ENCODE measurements at regions not wholly inside any gene's neighbourhood (a gene's known extent, or its start where the extent isn't known, plus 50 kb on each side); places are given as distances from the start of the nearest gene placed in this dataset.

DNA sequence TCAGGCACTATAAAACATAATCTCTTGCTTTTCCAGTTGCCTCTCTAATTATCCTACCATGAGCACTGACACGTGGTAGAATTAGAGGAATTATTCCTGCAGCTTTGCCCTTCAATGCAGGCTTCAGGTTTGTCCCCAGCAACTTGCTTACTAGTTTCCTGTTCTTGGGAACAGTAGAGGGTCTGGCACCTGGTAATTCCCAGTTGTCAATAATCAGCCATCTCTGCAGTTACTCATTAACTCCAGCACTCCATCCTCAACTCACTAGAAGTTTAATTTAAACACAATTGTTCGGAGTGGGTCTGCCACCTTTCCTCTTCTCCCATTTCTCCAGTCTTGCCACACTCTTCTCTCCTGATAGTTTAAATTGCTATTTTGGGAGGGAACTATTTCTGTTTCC lies 324.3 kb upstream of the KIAA1217 start:
- ATAC-seq (no peak), DNase-seq (no peak)
- TF ChIP-seq, protein P1, sequence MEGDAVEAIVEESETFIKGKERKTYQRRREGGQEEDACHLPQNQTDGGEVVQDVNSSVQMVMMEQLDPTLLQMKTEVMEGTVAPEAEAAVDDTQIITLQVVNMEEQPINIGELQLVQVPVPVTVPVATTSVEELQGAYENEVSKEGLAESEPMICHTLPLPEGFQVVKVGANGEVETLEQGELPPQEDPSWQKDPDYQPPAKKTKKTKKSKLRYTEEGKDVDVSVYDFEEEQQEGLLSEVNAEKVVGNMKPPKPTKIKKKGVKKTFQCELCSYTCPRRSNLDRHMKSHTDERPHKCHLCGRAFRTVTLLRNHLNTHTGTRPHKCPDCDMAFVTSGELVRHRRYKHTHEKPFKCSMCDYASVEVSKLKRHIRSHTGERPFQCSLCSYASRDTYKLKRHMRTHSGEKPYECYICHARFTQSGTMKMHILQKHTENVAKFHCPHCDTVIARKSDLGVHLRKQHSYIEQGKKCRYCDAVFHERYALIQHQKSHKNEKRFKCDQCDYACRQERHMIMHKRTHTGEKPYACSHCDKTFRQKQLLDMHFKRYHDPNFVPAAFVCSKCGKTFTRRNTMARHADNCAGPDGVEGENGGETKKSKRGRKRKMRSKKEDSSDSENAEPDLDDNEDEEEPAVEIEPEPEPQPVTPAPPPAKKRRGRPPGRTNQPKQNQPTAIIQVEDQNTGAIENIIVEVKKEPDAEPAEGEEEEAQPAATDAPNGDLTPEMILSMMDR (IDR thresholded peaks at IDR 0.05), result no peak
- Histone ChIP-seq H3K27me3 (peaks cover 0 to 8% (median 0%) of the 10 kb centered on the region in 7 donors), H3K4me3 (no peak overlapping the region), H3K36me3 (no peaks in the 10 kb centered on the region), H3K9me3 (no peaks in the 10 kb centered on the region), H3K27ac (no peak overlapping the region), H3K4me1 (peaks cover 0 to 5% (median 0%) of the 10 kb centered on the region in 9 donors)
- WGBS, 2 donors, result 58 to 59% methylated on average over 2 of the region's 2 CpGs
- intact Hi-C loops (cut with DNase I), result no loop called here

DNA sequence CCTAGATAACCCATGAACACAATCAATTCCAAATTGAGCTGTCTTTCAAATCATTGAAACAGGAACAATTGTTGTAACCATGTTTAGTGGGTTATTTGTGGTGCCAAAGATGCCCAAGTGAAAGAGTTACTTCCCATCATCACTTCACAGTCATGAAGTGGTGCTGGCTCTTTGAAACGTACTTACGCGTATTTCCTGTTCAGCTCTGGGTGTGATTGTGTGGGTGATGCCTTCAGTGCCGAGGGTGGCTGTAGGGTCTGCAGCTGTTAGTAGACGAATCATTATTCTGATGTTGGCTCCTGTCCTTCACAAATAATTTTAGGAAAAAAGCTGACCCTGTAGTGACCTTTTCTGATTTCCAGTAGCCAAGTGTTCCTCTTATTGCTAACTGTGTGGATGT lies 323.1 kb upstream of the KIAA1217 start:
- Histone ChIP-seq H3K27ac (no peak overlapping the region), H3K9me3 (no peaks in the 10 kb centered on the region), H3K27me3 (peaks cover 0 to 8% (median 0%) of the 10 kb centered on the region in 7 donors), H3K4me1 (peaks cover 0 to 5% (median 0%) of the 10 kb centered on the region in 9 donors), H3K36me3 (no peaks in the 10 kb centered on the region), H3K4me3 (no peak overlapping the region)
- ATAC-seq (peak in 1 of 8 donors; percentile 59), DNase-seq (no peak)
- TF ChIP-seq, protein P1 (IDR thresholded peaks at IDR 0.05), result no peak
- 53 to 67% methylated on average over 5 of the region's 5 CpGs for WGBS, 2 donors
- intact Hi-C loops (cut with DNase I), result no loop called here

DNA sequence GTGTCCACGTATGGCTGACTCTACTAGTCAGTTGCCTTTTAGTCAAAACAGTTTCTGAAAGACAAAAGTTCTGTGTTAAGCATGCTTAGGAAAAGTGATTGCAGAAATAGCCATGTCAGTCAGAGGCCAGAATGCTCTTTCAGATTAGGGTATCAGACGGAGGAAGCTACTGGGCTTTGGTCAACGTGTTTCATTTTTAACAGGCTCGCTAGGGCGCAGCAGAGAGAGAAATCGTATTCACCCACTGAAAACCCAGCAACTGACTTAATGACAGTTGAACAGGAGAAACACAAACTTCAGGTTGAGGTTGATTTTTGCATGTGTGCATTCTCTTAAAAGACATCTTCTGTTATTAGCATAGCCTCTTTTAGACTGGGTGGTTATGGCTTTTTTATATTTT lies 322.6 kb upstream of the KIAA1217 start:
- TF ChIP-seq, protein P1 (IDR thresholded peaks at IDR 0.05), result peak in 7 of 9 donors; percentile 17 to 44 (median 34)
- Histone ChIP-seq H3K36me3 (no peaks in the 10 kb centered on the region), H3K27me3 (peaks cover 0 to 6% (median 0%) of the 10 kb centered on the region in 7 donors), H3K4me1 (peaks cover 0 to 5% (median 0%) of the 10 kb centered on the region in 9 donors), H3K9me3 (no peaks in the 10 kb centered on the region), H3K4me3 (no peak overlapping the region), H3K27ac (no peak overlapping the region)
- 21 to 24% methylated on average over 6 of the region's 6 CpGs for WGBS, 2 donors
- intact Hi-C loops (cut with DNase I), result no loop called here
- peak in 1 of 8 donors; percentile 41 for ATAC-seq
- no peak for DNase-seq

DNA sequence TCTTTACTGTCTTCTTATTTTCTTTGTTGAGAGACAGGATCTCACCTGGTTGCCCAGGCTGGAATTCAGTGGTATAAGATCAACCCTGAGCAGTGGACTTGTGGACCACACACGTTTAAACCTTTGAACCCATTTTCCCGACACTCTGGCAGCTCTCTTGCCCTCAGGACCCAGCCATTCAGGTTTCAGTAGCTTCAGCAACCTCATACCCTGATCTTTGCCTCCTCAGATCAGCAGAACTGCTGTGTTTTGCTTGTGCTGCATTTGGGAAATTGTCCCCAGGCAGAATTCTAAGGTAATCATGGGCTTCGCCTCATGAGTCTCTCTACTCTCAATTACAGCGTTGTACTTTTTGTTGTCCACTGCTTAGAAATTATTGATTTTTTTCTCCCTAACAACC lies 317.6 kb upstream of the KIAA1217 start:
- no peaks in the 10 kb centered on the region for H3K9me3 ChIP-seq
- H3K27ac ChIP-seq, result no peak overlapping the region
- TF ChIP-seq, protein P1 (IDR thresholded peaks at IDR 0.05), result no peak
- H3K4me3 ChIP-seq, result no peak overlapping the region
- no peaks in the 10 kb centered on the region for H3K27me3 ChIP-seq
- H3K4me1 ChIP-seq, result peaks cover 0 to under 1% (median 0%) of the 10 kb centered on the region in 9 donors
- DNase-seq (no peak), ATAC-seq (no peak)
- intact Hi-C loops (cut with DNase I), result no loop called here
- WGBS, 2 donors, result 85 to 88% methylated on average over 4 of the region's 4 CpGs
- H3K36me3 ChIP-seq, result no peaks in the 10 kb centered on the region

Measured in heart right ventricle (tissue), 16 donors.